ENCODE measurements at regions not wholly inside any gene's neighbourhood (a gene's known extent, or its start where the extent isn't known, plus 50 kb on each side); places are given as distances from the start of the nearest gene placed in this dataset.

DNA sequence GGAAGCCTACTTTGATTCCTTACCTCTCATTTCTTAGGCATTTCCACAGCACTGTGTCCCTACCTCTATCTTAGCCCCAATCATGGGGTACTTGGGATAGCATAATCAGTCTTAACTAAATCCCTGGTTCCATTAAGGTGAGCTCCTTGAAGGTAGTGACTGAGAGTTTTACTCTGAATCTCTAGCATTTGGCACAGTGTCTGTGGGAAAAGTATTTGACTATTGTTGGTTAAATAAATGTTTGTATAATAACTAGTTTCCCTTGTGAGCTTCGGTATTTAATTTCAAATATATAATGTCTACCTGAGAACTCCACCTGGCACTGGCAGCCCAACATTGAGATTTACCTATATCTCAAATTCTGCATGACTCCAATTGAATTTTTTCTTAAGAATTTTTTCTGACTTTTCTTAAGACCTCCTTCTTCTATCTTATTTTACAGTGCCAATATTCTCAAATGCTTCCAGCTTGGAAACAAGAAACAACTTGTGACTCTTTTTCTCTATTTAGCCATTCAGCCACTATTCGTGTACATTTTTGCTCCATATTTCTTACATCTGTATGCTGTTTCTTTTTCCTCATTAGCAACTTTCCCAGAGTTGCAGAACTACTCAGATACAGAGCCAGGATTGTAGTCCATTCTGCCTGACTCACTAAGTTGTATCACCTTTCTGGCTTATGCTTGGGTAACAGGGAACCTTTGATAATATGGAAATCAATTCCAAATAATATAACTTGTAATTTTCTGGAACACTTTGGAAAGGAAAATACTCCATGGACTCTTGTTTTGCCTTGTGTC is 214.0 kb upstream of the NT5C1B start:
- Histone ChIP-seq H3K27ac (no peak overlapping the region), H3K27me3 (no peaks in the 10 kb centered on the region), H3K4me3 (no peak overlapping the region), H3K4me1 (no peaks in the 10 kb centered on the region), H3K36me3 (no peaks in the 10 kb centered on the region), H3K9me3 (no peaks in the 10 kb centered on the region)
- WGBS: 59% methylated on average over 2 of the region's 2 CpGs
- TF ChIP-seq POLR2A (IDR thresholded peaks at IDR 0.05): no peak
- TF ChIP-seq, protein P1, sequence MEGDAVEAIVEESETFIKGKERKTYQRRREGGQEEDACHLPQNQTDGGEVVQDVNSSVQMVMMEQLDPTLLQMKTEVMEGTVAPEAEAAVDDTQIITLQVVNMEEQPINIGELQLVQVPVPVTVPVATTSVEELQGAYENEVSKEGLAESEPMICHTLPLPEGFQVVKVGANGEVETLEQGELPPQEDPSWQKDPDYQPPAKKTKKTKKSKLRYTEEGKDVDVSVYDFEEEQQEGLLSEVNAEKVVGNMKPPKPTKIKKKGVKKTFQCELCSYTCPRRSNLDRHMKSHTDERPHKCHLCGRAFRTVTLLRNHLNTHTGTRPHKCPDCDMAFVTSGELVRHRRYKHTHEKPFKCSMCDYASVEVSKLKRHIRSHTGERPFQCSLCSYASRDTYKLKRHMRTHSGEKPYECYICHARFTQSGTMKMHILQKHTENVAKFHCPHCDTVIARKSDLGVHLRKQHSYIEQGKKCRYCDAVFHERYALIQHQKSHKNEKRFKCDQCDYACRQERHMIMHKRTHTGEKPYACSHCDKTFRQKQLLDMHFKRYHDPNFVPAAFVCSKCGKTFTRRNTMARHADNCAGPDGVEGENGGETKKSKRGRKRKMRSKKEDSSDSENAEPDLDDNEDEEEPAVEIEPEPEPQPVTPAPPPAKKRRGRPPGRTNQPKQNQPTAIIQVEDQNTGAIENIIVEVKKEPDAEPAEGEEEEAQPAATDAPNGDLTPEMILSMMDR (IDR thresholded peaks at IDR 0.05): no peak
- TF ChIP-seq EP300 (IDR thresholded peaks at IDR 0.05): no peak
- TF ChIP-seq POLR2AphosphoS5 (IDR thresholded peaks at IDR 0.05): no peak
- DNase-seq (ENCODE audit: low spot score in 2 of 2): no peak

DNA sequence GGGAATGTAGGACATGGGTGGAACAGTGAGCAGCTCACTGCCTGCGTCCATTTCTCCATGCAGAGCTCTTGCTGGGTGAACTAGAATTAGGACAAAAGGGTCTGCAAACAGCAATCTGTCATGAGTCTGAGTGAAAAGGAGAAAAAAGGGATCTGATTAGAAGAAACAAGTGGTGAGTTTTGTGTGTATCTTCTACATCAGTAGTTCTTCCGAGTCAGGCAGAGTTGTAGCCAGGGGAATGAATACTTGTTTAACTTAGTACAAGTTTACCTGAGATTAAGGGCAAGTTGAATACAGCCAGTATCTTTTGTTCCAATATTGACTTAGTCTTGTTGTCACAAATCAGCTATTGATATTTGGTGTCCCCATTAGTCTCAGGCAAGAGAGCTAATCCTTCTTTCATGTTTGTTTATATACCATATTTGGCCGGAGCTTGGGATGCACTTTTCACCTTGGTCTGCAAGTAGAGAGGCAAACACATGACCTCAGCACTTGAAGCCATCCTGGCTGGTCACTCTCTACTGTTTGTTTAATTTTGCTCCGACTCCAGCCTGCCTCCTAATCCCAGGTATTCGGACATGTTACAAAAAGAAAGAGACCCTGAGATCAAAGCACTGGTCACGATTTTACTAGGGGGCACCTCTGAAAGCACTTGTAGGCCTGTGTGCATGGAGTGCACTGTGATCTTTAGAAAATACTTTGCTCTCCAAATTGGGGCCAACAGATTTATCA is 211.0 kb upstream of the NT5C1B start:
- no peaks in the 10 kb centered on the region for H3K4me1 ChIP-seq
- H3K27ac ChIP-seq: no peak overlapping the region
- no peak for DNase-seq (ENCODE audit: low spot score in 2 of 2)

DNA sequence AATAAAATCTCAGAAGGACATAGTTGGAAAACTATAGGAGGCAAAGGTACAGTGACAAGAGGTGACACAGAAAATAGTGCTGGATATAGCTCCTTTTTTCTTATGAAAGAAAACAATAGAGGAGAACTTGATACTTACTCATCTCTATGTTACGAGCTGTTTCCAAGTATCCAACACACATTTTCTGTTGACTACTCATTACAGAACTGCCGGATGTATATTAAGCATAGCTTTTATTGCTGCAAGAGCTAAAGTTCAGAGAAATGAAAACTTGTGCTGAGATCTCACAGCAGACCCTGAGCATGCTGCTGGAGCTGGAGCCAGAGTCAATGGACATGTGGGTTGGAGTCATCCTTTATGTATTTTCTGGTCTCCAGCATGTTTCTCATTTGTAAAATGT is 210.0 kb upstream of the NT5C1B start:
- Histone ChIP-seq H3K4me1 (no peaks in the 10 kb centered on the region), H3K9me3 (no peaks in the 10 kb centered on the region), H3K4me3 (no peak overlapping the region), H3K27ac (no peak overlapping the region), H3K36me3 (no peaks in the 10 kb centered on the region), H3K27me3 (no peaks in the 10 kb centered on the region)
- TF ChIP-seq POLR2A (IDR thresholded peaks at IDR 0.05): no peak
- TF ChIP-seq, protein P1 (IDR thresholded peaks at IDR 0.05): no peak
- TF ChIP-seq EP300 (IDR thresholded peaks at IDR 0.05): no peak
- TF ChIP-seq POLR2AphosphoS5 (IDR thresholded peaks at IDR 0.05): no peak
- no peak for DNase-seq (ENCODE audit: low spot score in 2 of 2)
- 96% methylated on average over 2 of the region's 2 CpGs for WGBS

More for the DNA sequence above, 211.0 kb upstream of the NT5C1B start:
- no peak overlapping the region for H3K4me3 ChIP-seq
- no peaks in the 10 kb centered on the region for H3K36me3 ChIP-seq
- no peaks in the 10 kb centered on the region for H3K9me3 ChIP-seq
- 84% methylated on average over 6 of the region's 6 CpGs for WGBS
- TF ChIP-seq, protein P1 (IDR thresholded peaks at IDR 0.05): no peak
- no peak for TF ChIP-seq POLR2AphosphoS5 (IDR thresholded peaks at IDR 0.05)
- TF ChIP-seq POLR2A (IDR thresholded peaks at IDR 0.05): no peak
- no peak for TF ChIP-seq EP300 (IDR thresholded peaks at IDR 0.05)
- H3K27me3 ChIP-seq: no peaks in the 10 kb centered on the region

DNA sequence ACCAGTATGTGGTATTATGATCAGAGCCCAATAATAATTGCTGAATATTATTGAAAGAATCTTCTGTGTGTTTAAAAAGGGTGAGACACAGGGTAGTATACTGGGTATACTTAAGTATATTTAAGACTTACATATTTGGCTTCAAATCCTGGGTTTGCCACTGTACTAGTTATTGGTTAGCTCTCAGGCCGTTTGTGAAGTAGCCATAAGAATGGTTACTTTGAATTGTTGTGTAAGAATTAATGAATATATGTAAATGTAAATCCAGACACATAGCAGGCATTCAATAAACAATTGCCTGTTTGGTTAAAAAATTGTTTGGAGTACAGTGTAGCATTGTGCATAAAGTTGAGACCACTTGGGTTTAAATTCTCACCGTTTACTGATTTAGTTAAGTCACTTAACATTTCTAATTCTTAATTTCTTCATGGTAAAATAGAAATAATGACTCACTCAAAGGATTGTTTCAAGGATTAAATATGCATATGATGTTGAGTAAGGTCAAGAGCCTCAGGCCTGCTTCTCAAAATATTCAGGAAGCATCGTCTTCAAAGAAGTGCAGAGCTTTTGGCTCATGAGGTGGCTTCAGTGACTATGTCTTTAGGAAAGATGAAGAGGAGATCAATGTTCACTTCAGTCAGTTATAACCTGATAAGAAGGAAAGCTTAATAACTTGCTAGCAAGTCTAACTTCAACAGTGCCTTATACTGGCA is 207.9 kb upstream of the NT5C1B start:
- TF ChIP-seq POLR2AphosphoS5 (IDR thresholded peaks at IDR 0.05) (no peak), POLR2A (IDR thresholded peaks at IDR 0.05) (no peak), EP300 (IDR thresholded peaks at IDR 0.05) (no peak)
- TF ChIP-seq, protein P1 (IDR thresholded peaks at IDR 0.05): no peak
- DNase-seq (ENCODE audit: low spot score in 2 of 2): no peak
- H3K36me3 ChIP-seq: no peaks in the 10 kb centered on the region
- H3K27ac ChIP-seq: no peak overlapping the region
- 74% methylated on average over 3 of the region's 3 CpGs for WGBS
- H3K4me1 ChIP-seq: no peaks in the 10 kb centered on the region
- H3K4me3 ChIP-seq: no peak overlapping the region
- H3K9me3 ChIP-seq: no peaks in the 10 kb centered on the region
- H3K27me3 ChIP-seq: no peaks in the 10 kb centered on the region

DNA sequence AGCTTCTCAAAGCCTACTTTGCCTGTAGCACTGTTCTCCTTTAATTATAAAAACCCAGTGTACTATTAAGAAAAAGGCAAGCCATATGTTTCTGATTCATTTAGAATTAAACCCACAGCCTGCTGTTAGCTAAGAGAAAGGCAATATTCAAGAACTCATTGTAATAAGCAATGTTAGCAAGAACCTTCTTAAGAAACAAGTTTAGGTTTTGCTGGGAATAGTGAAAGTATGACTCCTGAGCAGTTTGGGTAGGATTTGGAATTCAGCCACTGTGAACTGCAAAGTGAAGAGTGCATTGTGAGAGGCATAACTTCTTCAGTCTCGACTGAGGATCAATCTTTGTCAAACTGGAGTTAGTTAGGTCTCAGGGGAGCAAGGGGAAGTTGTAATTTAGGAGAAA is 206.5 kb upstream of the NT5C1B start:
- H3K27ac ChIP-seq: no peak overlapping the region
- H3K36me3 ChIP-seq: no peaks in the 10 kb centered on the region
- DNase-seq (ENCODE audit: low spot score in 2 of 2): no peak
- no peak overlapping the region for H3K4me3 ChIP-seq
- WGBS: 39% methylated on average over 1 of the region's 1 CpG
- no peaks in the 10 kb centered on the region for H3K27me3 ChIP-seq
- H3K4me1 ChIP-seq: no peaks in the 10 kb centered on the region
- H3K9me3 ChIP-seq: no peaks in the 10 kb centered on the region
- TF ChIP-seq, protein P1 (IDR thresholded peaks at IDR 0.05): no peak
- TF ChIP-seq POLR2A (IDR thresholded peaks at IDR 0.05): no peak
- no peak for TF ChIP-seq POLR2AphosphoS5 (IDR thresholded peaks at IDR 0.05)
- TF ChIP-seq EP300 (IDR thresholded peaks at IDR 0.05): no peak

Measured in suprapubic skin (tissue), 4 donors.